Fibroblast of skin of right quadriceps (primary cell): ENCODE measurements at regions not wholly inside any gene's neighbourhood (a gene's known extent, or its start where the extent isn't known, plus 50 kb on each side); places are given as distances from the start of the nearest gene placed in this dataset.

ENCODE experiments used
- DNase-seq: peaks from one replicate; pipeline ENCODE4 v3.0.0-alpha.2; 2013

GRCh38 chr7:130931423-130931822, 197.4 kb upstream of the KLF14 start:
- DNase-seq, result no peak

DNA sequence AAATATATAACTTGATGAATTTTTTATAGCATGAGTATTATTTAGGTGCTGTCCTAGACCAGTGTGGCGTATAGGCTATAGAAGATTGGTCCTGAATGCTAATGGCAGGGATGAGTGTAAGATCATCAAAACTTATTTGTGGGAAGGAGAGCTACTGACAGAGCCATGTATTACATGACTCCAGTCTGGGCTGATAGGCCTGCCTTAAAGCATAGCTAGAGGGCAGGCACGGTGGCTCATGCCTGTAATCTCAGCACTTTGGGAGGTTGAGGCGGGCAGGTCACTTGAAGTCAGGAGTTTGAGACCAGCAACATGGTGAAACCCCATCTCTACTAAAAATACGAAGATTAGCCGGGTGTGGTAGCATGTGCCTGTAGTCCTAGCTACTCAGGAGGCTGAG, 198.1 kb upstream of the KLF14 start:
- DNase-seq, result no peak

- no peak for DNase-seq
These were observed 198.8 kb upstream of the KLF14 start for GRCh38 chr7:130932667-130933432.

GRCh38 chr7:130933919-130934318, 199.9 kb upstream of the KLF14 start:
- DNase-seq, result no peak

DNA sequence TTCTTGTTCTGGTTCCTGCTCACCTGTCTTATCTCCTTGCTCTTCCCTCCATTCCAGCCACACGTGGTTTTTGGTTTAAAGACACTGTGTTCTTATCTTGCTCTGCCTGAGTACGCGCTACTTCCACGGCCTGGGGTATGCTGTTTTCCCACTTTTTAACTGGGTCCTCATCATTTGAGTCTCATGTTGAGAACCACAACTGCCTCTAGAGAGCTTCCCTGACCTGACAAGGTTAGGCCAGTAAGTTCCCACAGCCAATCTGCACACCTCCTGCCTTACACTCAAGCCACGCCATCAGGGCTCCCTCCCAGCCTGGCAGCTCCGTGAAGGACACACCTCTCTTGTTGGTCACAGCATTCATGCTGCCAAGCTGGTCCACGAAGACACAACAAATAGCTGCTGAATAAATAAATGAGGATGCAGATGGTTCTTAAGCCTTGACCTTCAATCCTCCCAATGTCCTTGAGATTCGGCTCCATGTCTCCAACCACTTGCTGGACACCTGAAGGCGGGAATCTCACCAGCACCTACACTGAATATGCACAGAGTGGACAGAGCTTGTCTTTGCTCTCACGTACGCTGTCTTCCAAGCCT, 201.7 kb upstream of the KLF14 start:
- DNase-seq, result no peak

GRCh38 chr7:130936202-130936931, 202.4 kb upstream of the KLF14 start:
- DNase-seq, result no peak

GRCh38 chr7:130937016-130937415, 203.0 kb upstream of the KLF14 start:
- DNase-seq, result no peak

DNA sequence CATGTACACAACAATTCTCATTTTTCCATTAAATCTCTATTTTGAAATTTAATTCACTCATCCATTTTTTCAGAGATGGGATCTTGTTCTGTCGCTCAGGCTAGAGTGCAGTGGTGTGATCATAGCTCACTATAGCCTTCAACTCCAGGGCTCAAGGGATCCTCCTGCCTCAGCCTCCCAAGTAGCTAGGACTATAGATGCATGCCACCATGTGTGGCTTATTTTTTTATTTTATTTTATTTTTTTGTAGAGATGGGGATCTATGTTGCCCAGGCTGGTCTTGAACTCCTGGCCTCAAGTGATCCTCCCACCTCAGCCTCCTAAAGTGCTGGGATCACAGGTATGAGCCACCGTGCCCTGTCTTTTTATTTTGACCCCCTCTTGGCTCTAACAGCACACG, 203.8 kb upstream of the KLF14 start:
- no peak for DNase-seq

DNA sequence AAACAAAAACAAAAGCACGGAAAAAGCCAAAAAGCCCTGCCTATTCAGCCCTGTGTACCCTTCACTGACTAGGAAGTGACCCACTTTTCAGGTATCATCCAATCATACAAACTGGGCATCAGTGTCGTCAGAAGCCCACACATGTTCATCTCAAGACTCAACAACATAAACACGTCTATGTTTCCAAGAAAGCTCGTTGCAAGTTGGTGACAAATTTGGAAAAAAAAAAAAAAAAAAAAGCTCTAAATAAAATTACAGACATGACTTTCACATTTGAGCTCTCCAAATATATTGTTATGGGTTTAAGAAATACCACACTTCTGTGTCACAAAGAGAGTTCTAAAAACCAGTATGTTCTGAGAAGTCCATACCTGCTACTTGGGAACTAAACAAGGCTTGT, 204.7 kb upstream of the KLF14 start:
- DNase-seq, result no peak

DNA sequence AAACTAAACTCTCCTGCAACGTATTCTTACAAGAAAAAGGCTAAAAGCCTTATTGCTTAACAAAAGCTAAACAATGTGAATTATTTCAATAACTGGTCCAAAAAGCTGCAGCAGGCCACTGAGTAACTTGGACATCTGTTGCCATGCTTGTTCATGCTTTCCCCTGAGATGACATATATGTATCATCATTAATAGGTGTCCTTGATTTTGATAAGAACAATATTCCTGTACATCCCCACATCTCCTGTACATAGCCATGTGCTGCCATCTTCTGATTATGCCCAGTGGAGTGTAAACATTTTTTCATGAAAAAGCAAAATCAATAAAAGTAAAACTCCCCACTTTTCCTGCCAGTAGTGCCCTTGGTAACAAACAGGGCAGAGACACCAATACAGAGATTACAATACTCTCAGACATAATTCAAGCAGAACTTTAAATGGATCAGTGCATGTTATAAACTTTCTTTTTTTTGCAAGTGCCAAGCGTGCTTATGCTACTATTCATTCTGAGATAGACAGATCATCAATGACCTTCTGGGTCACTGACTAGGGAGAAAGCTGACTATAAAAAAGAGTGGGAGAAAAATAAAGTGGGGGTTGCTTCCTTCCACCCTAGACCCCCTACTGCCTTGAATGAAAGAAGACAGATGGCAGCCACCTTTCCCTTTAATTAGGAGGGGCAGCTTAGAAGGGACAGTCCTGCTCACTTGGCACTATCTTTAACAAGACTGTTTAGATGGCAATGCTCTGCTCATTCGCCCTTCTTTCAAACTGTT, 205.5 kb upstream of the KLF14 start:
- DNase-seq, result no peak

GRCh38 chr7:130940326-130940725, 206.3 kb upstream of the KLF14 start:
- no peak for DNase-seq

GRCh38 chr7:130940907-130941306, 206.9 kb upstream of the KLF14 start:
- DNase-seq, result no peak

- no peak for DNase-seq
These were observed 207.6 kb upstream of the KLF14 start for GRCh38 chr7:130941322-130942210.

DNA sequence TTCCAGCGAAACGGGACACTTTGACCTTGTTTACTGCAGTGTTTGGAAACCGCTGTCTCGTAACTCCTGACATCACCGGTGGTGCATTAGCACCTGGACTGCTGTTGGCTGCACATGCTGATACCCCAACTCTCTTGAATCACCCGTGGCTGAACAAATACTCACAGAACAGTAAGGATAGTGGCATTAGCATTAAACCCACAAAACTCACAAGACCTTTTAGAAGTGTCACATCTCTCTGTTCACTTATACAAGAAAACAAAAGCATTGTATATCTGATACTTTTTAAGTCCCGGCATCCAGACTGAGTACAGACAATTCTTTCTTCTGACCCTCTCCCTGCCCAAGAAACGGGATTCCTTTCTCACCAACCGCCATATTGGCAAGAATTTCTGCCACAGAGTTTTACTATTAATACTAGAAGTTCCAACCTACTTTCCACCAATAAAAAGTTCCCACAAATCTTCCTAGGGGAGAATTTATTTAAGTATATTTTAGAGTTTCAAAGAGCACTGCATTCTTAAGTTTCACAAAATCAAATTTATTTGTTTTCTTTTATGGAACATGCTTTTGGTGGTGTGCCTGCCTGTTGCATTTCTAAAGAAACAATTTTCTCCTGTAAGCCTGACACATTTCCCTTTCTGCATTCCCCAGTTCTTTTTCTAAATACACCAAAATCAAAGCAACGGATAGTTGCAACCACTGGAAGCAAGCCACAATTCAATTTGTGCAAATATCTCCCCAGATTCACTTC, 208.4 kb upstream of the KLF14 start:
- DNase-seq, result no peak

GRCh38 chr7:130943336-130943901, 209.4 kb upstream of the KLF14 start:
- DNase-seq, result peak; percentile 74

- DNase-seq, result no peak
These were observed 210.0 kb upstream of the KLF14 start for GRCh38 chr7:130943981-130944380.

GRCh38 chr7:130944997-130945396, 211.0 kb upstream of the KLF14 start:
- DNase-seq, result no peak

DNA sequence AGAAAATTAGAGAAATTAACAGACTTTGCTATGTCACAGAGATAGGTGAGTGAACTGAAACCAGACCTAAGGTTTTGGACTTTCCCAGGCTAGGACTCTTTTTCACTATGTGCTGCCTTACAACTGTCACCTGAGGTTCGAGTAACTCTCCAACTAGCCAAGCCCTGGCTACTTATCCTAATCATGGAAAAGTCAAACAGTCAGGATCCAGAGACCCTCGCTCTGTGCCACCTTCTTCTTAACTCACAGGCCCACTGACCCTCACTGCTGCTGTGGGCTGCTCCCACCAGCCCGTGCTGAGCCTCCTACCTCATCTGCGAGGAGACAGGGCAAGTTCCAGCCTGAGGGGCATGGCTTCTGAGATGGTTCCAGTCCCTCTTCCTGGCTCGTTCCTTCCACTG, 211.4 kb upstream of the KLF14 start:
- DNase-seq, result no peak

- no peak for DNase-seq
These were observed 212.1 kb upstream of the KLF14 start for GRCh38 chr7:130946114-130946513.

DNA sequence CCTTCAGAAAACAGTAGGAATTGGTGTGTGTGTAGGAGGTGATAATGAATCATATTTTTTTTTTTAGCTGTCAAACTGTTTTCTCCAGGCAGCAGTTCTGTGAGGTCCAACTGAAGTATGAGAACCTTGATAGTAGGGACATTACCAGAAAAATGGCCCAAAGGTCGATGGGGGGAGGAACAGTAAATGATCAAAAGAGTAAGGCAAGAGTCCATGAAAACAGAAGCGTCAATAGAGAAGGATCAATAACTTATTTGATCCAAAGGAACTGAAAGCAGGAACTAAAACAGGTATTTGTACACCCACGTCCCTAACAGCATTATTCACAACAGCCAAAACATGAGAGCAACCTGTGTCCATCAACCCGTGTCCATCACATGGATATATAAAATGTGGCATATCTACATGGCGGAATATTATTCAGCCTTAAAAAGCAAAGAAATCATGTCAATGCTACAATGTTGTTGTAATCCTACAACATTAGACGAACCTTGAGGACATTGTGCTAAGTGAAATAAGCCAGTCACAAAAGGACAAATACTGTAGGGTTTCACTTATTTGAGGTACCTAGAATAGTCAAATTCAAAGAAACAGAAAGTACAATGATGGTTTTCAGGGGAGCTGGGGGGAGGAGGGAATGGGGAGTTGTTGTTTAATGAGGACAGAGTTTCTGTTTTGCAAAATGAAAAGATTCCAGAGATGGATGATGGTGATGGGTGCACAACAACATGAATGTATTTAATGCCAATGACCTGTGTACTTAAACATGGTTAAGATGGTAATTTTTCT, 214.0 kb upstream of the KLF14 start:
- DNase-seq, result no peak
